ENCODE measurements at regions not wholly inside any gene's neighbourhood (a gene's known extent, or its start where the extent isn't known, plus 50 kb on each side); places are given as distances from the start of the nearest gene placed in this dataset.

GRCh38 chr2:15851076-15851693, 89.2 kb upstream of the MYCN start:
- Histone ChIP-seq H3K27ac (no peak overlapping the region), H3K4me3 (no peak overlapping the region)
- no peak for TF ChIP-seq CTCF (IDR thresholded peaks at IDR 0.05)
- no peak for DNase-seq (ENCODE audit: low spot score)

GRCh38 chr2:15852811-15853210, 87.5 kb upstream of the MYCN start:
- no peak for DNase-seq (ENCODE audit: low spot score)
- no peak for TF ChIP-seq CTCF (IDR thresholded peaks at IDR 0.05)
- H3K4me3 ChIP-seq = no peak overlapping the region
- no peak overlapping the region for H3K27ac ChIP-seq

- no peak for TF ChIP-seq CTCF (IDR thresholded peaks at IDR 0.05)
- H3K4me3 ChIP-seq = no peak overlapping the region
- no peak overlapping the region for H3K27ac ChIP-seq
- DNase-seq (ENCODE audit: low spot score) = no peak
Observed at GRCh38 chr2:15853903-15854302, 86.4 kb upstream of the MYCN start.

GRCh38 chr2:15855766-15856260, 84.5 kb upstream of the MYCN start:
- no peak overlapping the region for H3K4me3 ChIP-seq
- DNase-seq (ENCODE audit: low spot score) = no peak
- H3K27ac ChIP-seq = no peak overlapping the region
- no peak for TF ChIP-seq CTCF (IDR thresholded peaks at IDR 0.05)

GRCh38 chr2:15856318-15856717, 84.0 kb upstream of the MYCN start:
- Histone ChIP-seq H3K4me3 (no peak overlapping the region), H3K27ac (no peak overlapping the region)
- no peak for DNase-seq (ENCODE audit: low spot score)
- no peak for TF ChIP-seq CTCF (IDR thresholded peaks at IDR 0.05)

- H3K27ac ChIP-seq = no peak overlapping the region
- TF ChIP-seq CTCF (IDR thresholded peaks at IDR 0.05) = no peak
- H3K4me3 ChIP-seq = no peak overlapping the region
- no peak for DNase-seq (ENCODE audit: low spot score)
Observed at GRCh38 chr2:15858466-15858865, 81.9 kb upstream of the MYCN start.

- DNase-seq (ENCODE audit: low spot score) = no peak
- no peak overlapping the region for H3K4me3 ChIP-seq
- TF ChIP-seq CTCF (IDR thresholded peaks at IDR 0.05) = no peak
Observed at GRCh38 chr2:15860051-15860663, 80.2 kb upstream of the MYCN start.

More at GRCh38 chr2:15860051-15860663, 80.2 kb upstream of the MYCN start:
- no peak overlapping the region for H3K27ac ChIP-seq
